ENCODE measurements at regions not wholly inside any gene's neighbourhood (a gene's known extent, or its start where the extent isn't known, plus 50 kb on each side); places are given as distances from the start of the nearest gene placed in this dataset.
A peak's percentile ranks its signal among the peaks of the same experiment; 100 is the strongest.

DNA sequence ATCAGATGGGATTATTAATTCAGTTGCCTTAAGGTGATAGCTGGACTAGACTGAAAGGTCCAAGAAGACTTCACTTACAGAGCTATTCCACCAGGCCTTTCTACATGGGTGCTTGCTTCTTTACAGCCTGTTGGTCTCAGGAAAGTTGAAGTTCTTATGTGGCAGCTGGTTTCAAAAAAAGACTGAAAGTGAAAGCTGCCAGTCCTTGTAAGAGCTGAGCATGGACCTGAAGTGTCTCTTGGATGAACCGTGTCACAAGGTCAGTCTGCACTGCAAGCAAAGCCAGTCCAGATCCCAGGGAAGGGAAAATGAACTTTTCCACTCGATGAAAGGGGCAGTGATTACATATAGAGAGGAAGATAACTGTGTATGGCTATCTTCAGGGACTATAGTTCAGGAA is 201.5 kb upstream of the LUZP2 start:
- Mint-ChIP-seq H3K27ac (ENCODE audit: unreplicated experiment) (no peak overlapping the region), H3K4me3 (ENCODE audit: unreplicated experiment) (no peak overlapping the region), H3K36me3 (ENCODE audit: low read depth, unreplicated experiment) (no peaks in the 10 kb centered on the region), H3K9me3 (ENCODE audit: unreplicated experiment) (peaks cover 2% of the 10 kb centered on the region), H3K27me3 (ENCODE audit: low read depth, unreplicated experiment) (no peaks in the 10 kb centered on the region), H3K4me1 (ENCODE audit: low read depth, unreplicated experiment) (no peaks in the 10 kb centered on the region)
- Histone ChIP-seq H4K20me1 (ENCODE audit: insufficient read depth, low read length) (no peaks in the 10 kb centered on the region), H3K9ac (ENCODE audit: low read length) (no peak overlapping the region), H2AFZ (ENCODE audit: low read depth, low read length) (peak overlapping the region; percentile 35), H3K27ac (ENCODE audit: low read depth, low read length) (no peak overlapping the region), H3K4me1 (ENCODE audit: insufficient read depth, low read length) (no peaks in the 10 kb centered on the region), H3K79me2 (ENCODE audit: insufficient read depth, low read length) (no peaks in the 10 kb centered on the region), H3K27me3 (ENCODE audit: insufficient read depth, low read length) (no peaks in the 10 kb centered on the region), H3K36me3 (ENCODE audit: insufficient read depth, low read length) (no peaks in the 10 kb centered on the region), H3K4me2 (ENCODE audit: low read length) (no peak overlapping the region), H3K9me3 (ENCODE audit: insufficient read depth, low read depth, low read length) (no peaks in the 10 kb centered on the region), H3K4me3 (ENCODE audit: insufficient read depth, low read depth, low read length) (no peak overlapping the region)
- FAIRE-seq, result no peak
- DNase-seq (ENCODE audit: low read depth), result no peak
- TF ChIP-seq, protein P1, sequence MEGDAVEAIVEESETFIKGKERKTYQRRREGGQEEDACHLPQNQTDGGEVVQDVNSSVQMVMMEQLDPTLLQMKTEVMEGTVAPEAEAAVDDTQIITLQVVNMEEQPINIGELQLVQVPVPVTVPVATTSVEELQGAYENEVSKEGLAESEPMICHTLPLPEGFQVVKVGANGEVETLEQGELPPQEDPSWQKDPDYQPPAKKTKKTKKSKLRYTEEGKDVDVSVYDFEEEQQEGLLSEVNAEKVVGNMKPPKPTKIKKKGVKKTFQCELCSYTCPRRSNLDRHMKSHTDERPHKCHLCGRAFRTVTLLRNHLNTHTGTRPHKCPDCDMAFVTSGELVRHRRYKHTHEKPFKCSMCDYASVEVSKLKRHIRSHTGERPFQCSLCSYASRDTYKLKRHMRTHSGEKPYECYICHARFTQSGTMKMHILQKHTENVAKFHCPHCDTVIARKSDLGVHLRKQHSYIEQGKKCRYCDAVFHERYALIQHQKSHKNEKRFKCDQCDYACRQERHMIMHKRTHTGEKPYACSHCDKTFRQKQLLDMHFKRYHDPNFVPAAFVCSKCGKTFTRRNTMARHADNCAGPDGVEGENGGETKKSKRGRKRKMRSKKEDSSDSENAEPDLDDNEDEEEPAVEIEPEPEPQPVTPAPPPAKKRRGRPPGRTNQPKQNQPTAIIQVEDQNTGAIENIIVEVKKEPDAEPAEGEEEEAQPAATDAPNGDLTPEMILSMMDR (IDR thresholded peaks at IDR 0.05; ENCODE audit: insufficient read depth, low read depth, low read length), result no peak
- no peak for TF ChIP-seq EZH2 (IDR thresholded peaks at IDR 0.05; ENCODE audit: insufficient read depth, low read length)

DNA sequence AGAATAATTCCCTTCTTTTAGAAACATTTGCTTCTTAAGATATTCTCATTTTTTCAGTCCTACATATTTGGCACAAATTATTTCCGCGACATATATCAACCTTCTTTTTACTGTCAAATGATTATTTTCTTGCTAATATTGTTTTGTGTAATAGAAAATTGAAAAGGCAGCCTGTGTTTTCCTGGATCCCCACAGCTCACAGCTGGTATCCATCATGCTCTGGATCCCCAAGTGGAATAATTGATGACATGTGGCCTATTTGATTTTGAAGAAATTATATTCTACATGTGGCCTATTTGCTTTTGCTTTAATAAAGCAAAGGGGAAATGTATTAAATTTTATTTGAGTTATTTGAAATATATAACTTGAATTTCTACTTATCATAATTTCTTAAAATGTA is 199.4 kb upstream of the LUZP2 start:
- Histone ChIP-seq H3K9me3 (ENCODE audit: insufficient read depth, low read depth, low read length) (no peaks in the 10 kb centered on the region), H3K36me3 (ENCODE audit: insufficient read depth, low read length) (no peaks in the 10 kb centered on the region), H3K27me3 (ENCODE audit: insufficient read depth, low read length) (no peaks in the 10 kb centered on the region), H3K4me2 (ENCODE audit: low read length) (no peak overlapping the region), H3K4me3 (ENCODE audit: insufficient read depth, low read depth, low read length) (no peak overlapping the region), H3K9ac (ENCODE audit: low read length) (no peak overlapping the region), H4K20me1 (ENCODE audit: insufficient read depth, low read length) (no peaks in the 10 kb centered on the region), H3K79me2 (ENCODE audit: insufficient read depth, low read length) (no peaks in the 10 kb centered on the region), H2AFZ (ENCODE audit: low read depth, low read length) (no peak overlapping the region), H3K4me1 (ENCODE audit: insufficient read depth, low read length) (no peaks in the 10 kb centered on the region), H3K27ac (ENCODE audit: low read depth, low read length) (no peak overlapping the region)
- Mint-ChIP-seq H3K4me3 (ENCODE audit: unreplicated experiment) (no peak overlapping the region), H3K27me3 (ENCODE audit: low read depth, unreplicated experiment) (no peaks in the 10 kb centered on the region), H3K36me3 (ENCODE audit: low read depth, unreplicated experiment) (no peaks in the 10 kb centered on the region), H3K4me1 (ENCODE audit: low read depth, unreplicated experiment) (no peaks in the 10 kb centered on the region), H3K9me3 (ENCODE audit: unreplicated experiment) (no peaks in the 10 kb centered on the region), H3K27ac (ENCODE audit: unreplicated experiment) (no peak overlapping the region)
- FAIRE-seq (no peak), DNase-seq (ENCODE audit: low read depth) (no peak)
- TF ChIP-seq, protein P1 (IDR thresholded peaks at IDR 0.05; ENCODE audit: insufficient read depth, low read depth, low read length), result no peak
- no peak for TF ChIP-seq EZH2 (IDR thresholded peaks at IDR 0.05; ENCODE audit: insufficient read depth, low read length)

DNA sequence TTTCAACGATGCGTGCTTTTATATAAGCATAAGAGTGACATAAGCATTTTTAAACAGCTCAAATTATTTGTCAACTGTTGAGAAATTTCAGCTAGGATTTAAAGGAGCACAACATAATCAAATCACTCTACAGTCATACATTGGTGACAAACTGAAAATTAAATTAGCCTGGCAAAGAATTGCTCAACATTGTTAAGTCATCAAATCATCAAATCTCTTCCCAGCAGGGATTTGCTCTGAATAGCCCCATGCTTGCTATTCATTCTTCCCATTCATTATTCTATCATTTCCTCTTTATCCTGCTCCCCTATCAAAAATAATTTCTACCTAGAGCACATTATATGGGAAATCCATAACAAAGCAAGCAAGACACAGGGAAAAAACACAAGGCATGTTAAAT is 198.7 kb upstream of the LUZP2 start:
- Histone ChIP-seq H3K4me3 (ENCODE audit: insufficient read depth, low read depth, low read length) (no peak overlapping the region), H4K20me1 (ENCODE audit: insufficient read depth, low read length) (no peaks in the 10 kb centered on the region), H3K9ac (ENCODE audit: low read length) (no peak overlapping the region), H2AFZ (ENCODE audit: low read depth, low read length) (no peak overlapping the region), H3K79me2 (ENCODE audit: insufficient read depth, low read length) (no peaks in the 10 kb centered on the region), H3K36me3 (ENCODE audit: insufficient read depth, low read length) (no peaks in the 10 kb centered on the region), H3K27ac (ENCODE audit: low read depth, low read length) (no peak overlapping the region), H3K27me3 (ENCODE audit: insufficient read depth, low read length) (no peaks in the 10 kb centered on the region), H3K4me2 (ENCODE audit: low read length) (no peak overlapping the region), H3K9me3 (ENCODE audit: insufficient read depth, low read depth, low read length) (no peaks in the 10 kb centered on the region), H3K4me1 (ENCODE audit: insufficient read depth, low read length) (no peaks in the 10 kb centered on the region)
- H3K36me3 Mint-ChIP-seq (ENCODE audit: low read depth, unreplicated experiment), result no peaks in the 10 kb centered on the region
- H3K4me1 Mint-ChIP-seq (ENCODE audit: low read depth, unreplicated experiment), result no peaks in the 10 kb centered on the region
- H3K27ac Mint-ChIP-seq (ENCODE audit: unreplicated experiment), result no peak overlapping the region
- TF ChIP-seq, protein P1 (IDR thresholded peaks at IDR 0.05; ENCODE audit: insufficient read depth, low read depth, low read length), result no peak
- TF ChIP-seq EZH2 (IDR thresholded peaks at IDR 0.05; ENCODE audit: insufficient read depth, low read length), result no peak
- no peaks in the 10 kb centered on the region for H3K9me3 Mint-ChIP-seq (ENCODE audit: unreplicated experiment)
- FAIRE-seq (no peak), DNase-seq (ENCODE audit: low read depth) (no peak)
- H3K4me3 Mint-ChIP-seq (ENCODE audit: unreplicated experiment), result no peak overlapping the region
- H3K27me3 Mint-ChIP-seq (ENCODE audit: low read depth, unreplicated experiment), result no peaks in the 10 kb centered on the region
